HG02852 (cell line): ENCODE measurements at regions not wholly inside any gene's neighbourhood (a gene's known extent, or its start where the extent isn't known, plus 50 kb on each side); places are given as distances from the start of the nearest gene placed in this dataset.

Experiments
- ATAC-seq: cut with Tn5 transposase; IDR thresholded peaks from one replicate; pipeline ENCODE4 v1.9.1; 2021; ENCODE audit warnings: mild to moderate bottlenecking, moderate library complexity; ENCODE audit not compliant: unreplicated experiment

- ATAC-seq = no peak
Observed at GRCh38 chr20:6884114-6884513, 116.6 kb downstream of the BMP2 start.

GRCh38 chr20:6886065-6886729 is 118.7 kb downstream of the BMP2 start:
- ATAC-seq = no peak

GRCh38 chr20:6887966-6888365 is 120.5 kb downstream of the BMP2 start:
- ATAC-seq = no peak

- no peak for ATAC-seq
Observed at GRCh38 chr20:6888736-6889395, 121.4 kb downstream of the BMP2 start.

- no peak for ATAC-seq
Observed at GRCh38 chr20:6892724-6893123, 125.2 kb downstream of the BMP2 start.

GRCh38 chr20:6898928-6899327 is 131.4 kb downstream of the BMP2 start:
- ATAC-seq = no peak

GRCh38 chr20:6906871-6907270 is 139.4 kb downstream of the BMP2 start:
- no peak for ATAC-seq

- ATAC-seq = no peak
Observed at GRCh38 chr20:6908673-6909072, 141.2 kb downstream of the BMP2 start.

- no peak for ATAC-seq
Observed at GRCh38 chr20:6909608-6910007, 142.1 kb downstream of the BMP2 start.

- ATAC-seq = no peak
Observed at GRCh38 chr20:6914986-6915385, 147.5 kb downstream of the BMP2 start.

GRCh38 chr20:6916938-6917337 is 149.5 kb downstream of the BMP2 start:
- ATAC-seq = no peak

GRCh38 chr20:6919792-6920468 is 152.4 kb downstream of the BMP2 start:
- no peak for ATAC-seq

GRCh38 chr20:6920991-6921613 is 153.6 kb downstream of the BMP2 start:
- ATAC-seq = no peak

- ATAC-seq = no peak
Observed at GRCh38 chr20:6921717-6922386, 154.4 kb downstream of the BMP2 start.

GRCh38 chr20:6924681-6925080 is 157.2 kb downstream of the BMP2 start:
- no peak for ATAC-seq

GRCh38 chr20:6925744-6926278 is 158.3 kb downstream of the BMP2 start:
- no peak for ATAC-seq

- ATAC-seq = no peak
Observed at GRCh38 chr20:6940048-6940447, 172.6 kb downstream of the BMP2 start.

GRCh38 chr20:6940876-6941275 is 173.4 kb downstream of the BMP2 start:
- ATAC-seq = no peak

GRCh38 chr20:6941571-6941970 is 174.1 kb downstream of the BMP2 start:
- no peak for ATAC-seq

GRCh38 chr20:6942266-6942665 is 174.8 kb downstream of the BMP2 start:
- ATAC-seq = no peak

GRCh38 chr20:6944292-6944691 is 176.8 kb downstream of the BMP2 start:
- no peak for ATAC-seq
